Sigmoid colon (tissue), 6 donors: ENCODE measurements at regions not wholly inside any gene's neighbourhood (a gene's known extent, or its start where the extent isn't known, plus 50 kb on each side); places are given as distances from the start of the nearest gene placed in this dataset.

Experiments used
- DNase-seq: peaks from one replicate; pipeline ENCODE4 v3.0.0-alpha.2; 2019
- H3K27ac ChIP-seq, 4 donors: fragments of 200-600 bp; sonication (generic); one replicate each; pipeline ENCODE4 v1.5.1; 2016 to 2019; ENCODE audit warnings: mild to moderate bottlenecking in 1 of 4
- H3K27me3 ChIP-seq, 3 donors: fragments of 200-600 bp; sonication (generic); one replicate each; pipeline ENCODE4 v1.5.1; 2019; ENCODE audit warnings: mild to moderate bottlenecking in 1 of 3
- H3K36me3 ChIP-seq, 4 donors: fragments of 200-600 bp; sonication (generic); one replicate each; pipeline ENCODE4 v1.5.1; 2016 to 2019
- H3K4me1 ChIP-seq, 4 donors: fragments of 200-600 bp; sonication (generic); one replicate each; pipeline ENCODE4 v1.5.1; 2017 to 2019
- H3K4me3 ChIP-seq, 4 donors: fragments of 200-600 bp; sonication (generic); one replicate each; pipeline ENCODE4 v1.5.1; 2017 to 2019; ENCODE audit warnings: mild to moderate bottlenecking in 2 of 4, moderate library complexity in 1 of 4
- H3K9me3 ChIP-seq, 4 donors: fragments of 200-600 bp in 3 of 4; sonication (generic) in 3 of 4; one replicate each; pipeline versions ENCODE4 v1.5.1 to v1.6.1; 2013 to 2019
- CTCF ChIP-seq, 4 experiments: fragments of 450-650 bp in 3 of 4; fragments of 200-600 bp in 1 of 4; IDR thresholded peaks; one replicate each; pipeline ENCODE4 v1.5.1; 2016 to 2019; ENCODE audit warnings: antibody characterized with exemption in 4 of 4, mild to moderate bottlenecking in 3 of 4, moderate library complexity in 2 of 4
- EP300 ChIP-seq, 4 donors: sonication (generic); formaldehyde crosslinking; IDR thresholded peaks; one replicate each; pipeline ENCODE4 v1.6.1; 2017; ENCODE audit warnings: antibody characterized with exemption in 4 of 4
- POLR2A ChIP-seq, 2 donors: fragments of 450-650 bp; IDR thresholded peaks; one replicate each; pipeline ENCODE4 v1.6.1; 2016; ENCODE audit warnings: antibody characterized with exemption in 2 of 2, mild to moderate bottlenecking in 2 of 2, moderate library complexity in 2 of 2
- POLR2AphosphoS5 ChIP-seq, 4 donors: sonication (generic); formaldehyde crosslinking; IDR thresholded peaks; one replicate each; pipeline ENCODE4 v1.6.1; 2017; ENCODE audit warnings: antibody characterized with exemption in 4 of 4
- WGBS, 2 donors: extraction: QIAGEN DNeasy Blood & Tissue Kit; methylation state at CpG; one replicate each; pipeline ENCODE4 v1.1.7; 2013; 5-methylcytosine and 5-hydroxymethylcytosine counted together
- intact Hi-C: fragments of 100-400 bp; cut with DNase I; formaldehyde crosslinking; loops from one replicate; pipeline ENCODE4 v1.15.1; 2023
- donor health status: healthy with polysubstance abuse.
- donor health status: healthy.

DNA sequence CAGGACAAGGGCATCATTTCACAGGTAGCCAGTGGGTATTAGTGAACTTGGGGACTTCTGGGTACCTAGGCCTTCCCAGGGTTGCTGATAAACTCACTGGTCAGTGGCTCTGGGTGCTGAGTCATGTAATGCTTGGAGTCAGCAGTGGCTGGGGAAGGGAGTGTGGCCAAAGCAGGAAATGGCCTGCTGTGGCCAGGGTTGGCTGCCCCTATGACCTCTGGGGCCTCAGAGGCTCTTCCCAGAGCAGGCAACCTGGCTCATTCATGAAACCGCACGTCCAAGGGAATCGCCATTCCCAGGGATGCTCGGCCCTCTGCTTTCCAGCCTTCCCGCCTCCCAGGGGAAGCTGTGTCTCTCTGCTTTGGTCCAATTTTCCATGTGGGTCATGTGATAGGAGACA is 294.9 kb downstream of the DYSF start:
- Histone ChIP-seq H3K9me3 (peaks cover 0 to 3% (median 0%) of the 10 kb centered on the region in 4 donors), H3K36me3 (no peaks in the 10 kb centered on the region), H3K27me3 (no peaks in the 10 kb centered on the region), H3K4me3 (no peak overlapping the region), H3K4me1 (peaks cover 0 to 74% (median 65%) of the 10 kb centered on the region in 4 donors), H3K27ac (peak overlapping the region; percentile 74 to 79 (median 76))
- intact Hi-C loops = loop anchor here (10.0 kb wide), 1 partner anchor 83 kb away; no protein-coding TSS in a partner anchor
- peak; percentile 75 for DNase-seq
- WGBS, 2 donors = 89 to 91% methylated on average over 5 of the region's 5 CpGs
- peak in 1 of 4 donors; percentile 6 for TF ChIP-seq POLR2AphosphoS5 (IDR thresholded peaks at IDR 0.05)
- TF ChIP-seq POLR2A (IDR thresholded peaks at IDR 0.05) = no peak
- TF ChIP-seq CTCF (IDR thresholded peaks at IDR 0.05) = no peak
- no peak for TF ChIP-seq EP300 (IDR thresholded peaks at IDR 0.05)

GRCh38 chr2:71747559-71747958 is 294.2 kb downstream of the DYSF start:
- no peaks in the 10 kb centered on the region for H3K27me3 ChIP-seq
- DNase-seq = no peak
- peaks cover 0 to 81% (median 70%) of the 10 kb centered on the region in 4 donors for H3K4me1 ChIP-seq
- WGBS, 2 donors = 45 to 73% methylated on average over 4 of the region's 4 CpGs
- intact Hi-C loops = loop anchor here (10.0 kb wide), 1 partner anchor 83 kb away; no protein-coding TSS in a partner anchor
- no peak for TF ChIP-seq POLR2AphosphoS5 (IDR thresholded peaks at IDR 0.05)
- TF ChIP-seq EP300 (IDR thresholded peaks at IDR 0.05) = no peak
- TF ChIP-seq POLR2A (IDR thresholded peaks at IDR 0.05) = no peak
- TF ChIP-seq CTCF (IDR thresholded peaks at IDR 0.05) = no peak
- no peaks in the 10 kb centered on the region for H3K36me3 ChIP-seq
- H3K4me3 ChIP-seq = no peak overlapping the region
- peaks cover 0 to 3% (median 0%) of the 10 kb centered on the region in 4 donors for H3K9me3 ChIP-seq
- H3K27ac ChIP-seq = peak overlapping the region; percentile 74 to 79 (median 76)

- Histone ChIP-seq H3K36me3 (no peaks in the 10 kb centered on the region), H3K4me3 (no peak overlapping the region), H3K27ac (peak overlapping the region; percentile 74 to 79 (median 76)), H3K4me1 (peaks cover 0 to 86% (median 75%) of the 10 kb centered on the region in 4 donors), H3K27me3 (no peaks in the 10 kb centered on the region), H3K9me3 (peaks cover 0 to 2% (median 0%) of the 10 kb centered on the region in 4 donors)
- DNase-seq = peak; percentile 86
- intact Hi-C loops = loop anchor here (10.0 kb wide), 1 partner anchor 82 kb away; no protein-coding TSS in a partner anchor
- 15 to 32% methylated on average over 13 of the region's 13 CpGs for WGBS, 2 donors
- TF ChIP-seq POLR2AphosphoS5 (IDR thresholded peaks at IDR 0.05) = peak in 2 of 4 donors; percentile 33 to 49
- no peak for TF ChIP-seq POLR2A (IDR thresholded peaks at IDR 0.05)
Measured at GRCh38 chr2:71746946-71747501, 293.7 kb downstream of the DYSF start.

- 81 to 92% methylated on average over 6 of the region's 6 CpGs for WGBS, 2 donors
- Histone ChIP-seq H3K4me1 (peaks cover 0 to 74% (median 65%) of the 10 kb centered on the region in 4 donors), H3K27me3 (no peaks in the 10 kb centered on the region), H3K27ac (no peak overlapping the region), H3K9me3 (no peaks in the 10 kb centered on the region), H3K36me3 (no peaks in the 10 kb centered on the region), H3K4me3 (no peak overlapping the region)
- no peak for DNase-seq
- intact Hi-C loops = loop anchor here (10.0 kb wide), 1 partner anchor 80 kb away; no protein-coding TSS in a partner anchor
- no peak for TF ChIP-seq POLR2AphosphoS5 (IDR thresholded peaks at IDR 0.05)
- no peak for TF ChIP-seq EP300 (IDR thresholded peaks at IDR 0.05)
- no peak for TF ChIP-seq POLR2A (IDR thresholded peaks at IDR 0.05)
- TF ChIP-seq CTCF (IDR thresholded peaks at IDR 0.05) = no peak
Measured at GRCh38 chr2:71744781-71745180, 291.4 kb downstream of the DYSF start.

DNA sequence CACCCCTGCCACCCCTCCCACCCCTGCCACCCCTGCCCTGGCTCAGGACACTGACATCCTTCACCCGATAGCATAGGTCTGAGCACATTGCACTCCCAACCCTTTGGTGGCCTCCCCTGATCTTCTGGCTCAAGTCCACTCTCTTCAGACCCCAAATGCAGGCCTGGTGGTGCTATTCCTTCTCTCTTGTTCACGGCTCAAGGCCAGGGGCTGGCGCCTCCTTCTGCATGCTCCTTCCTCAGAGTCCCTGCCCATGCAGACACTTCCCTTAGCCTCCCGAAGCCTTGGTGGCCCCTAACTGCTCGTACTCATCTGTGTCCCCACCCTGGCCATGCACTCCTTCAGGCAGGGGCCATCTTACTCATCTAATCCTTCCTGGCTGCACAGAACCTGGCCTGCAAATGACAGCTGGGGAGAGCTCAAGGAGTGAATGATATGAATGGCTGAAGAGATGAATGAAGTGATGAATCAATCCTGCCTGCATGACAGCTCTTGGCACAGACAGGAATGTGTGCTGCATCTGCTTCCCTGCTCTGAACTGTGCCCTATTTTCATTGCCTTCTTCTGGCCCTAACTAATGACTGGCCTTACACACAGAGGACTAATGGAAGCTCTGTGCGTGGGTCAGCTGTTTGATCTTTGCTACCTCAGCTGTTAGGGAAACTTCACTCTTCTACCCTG is 290.8 kb downstream of the DYSF start:
- Histone ChIP-seq H3K9me3 (no peaks in the 10 kb centered on the region), H3K27ac (peak overlapping the region in 1 of 4 donors; percentile 70), H3K27me3 (no peaks in the 10 kb centered on the region), H3K4me1 (peaks cover 0 to 67% (median 58%) of the 10 kb centered on the region in 4 donors), H3K4me3 (no peak overlapping the region), H3K36me3 (no peaks in the 10 kb centered on the region)
- peak; percentile 62 for DNase-seq
- TF ChIP-seq CTCF (IDR thresholded peaks at IDR 0.05) (no peak), POLR2A (IDR thresholded peaks at IDR 0.05) (no peak), POLR2AphosphoS5 (IDR thresholded peaks at IDR 0.05) (no peak), EP300 (IDR thresholded peaks at IDR 0.05) (no peak)
- intact Hi-C loops = loop anchor here (2.0 to 10.0 kb wide), 2 partner anchors 43 to 79 kb away; no protein-coding TSS in a partner anchor
- 89 to 90% methylated on average over 6 of the region's 6 CpGs for WGBS, 2 donors
